ENCODE measurements at regions not wholly inside any gene's neighbourhood (a gene's known extent, or its start where the extent isn't known, plus 50 kb on each side); places are given as distances from the start of the nearest gene placed in this dataset.
A peak's percentile ranks its signal among the peaks of the same experiment; 100 is the strongest.

DNA sequence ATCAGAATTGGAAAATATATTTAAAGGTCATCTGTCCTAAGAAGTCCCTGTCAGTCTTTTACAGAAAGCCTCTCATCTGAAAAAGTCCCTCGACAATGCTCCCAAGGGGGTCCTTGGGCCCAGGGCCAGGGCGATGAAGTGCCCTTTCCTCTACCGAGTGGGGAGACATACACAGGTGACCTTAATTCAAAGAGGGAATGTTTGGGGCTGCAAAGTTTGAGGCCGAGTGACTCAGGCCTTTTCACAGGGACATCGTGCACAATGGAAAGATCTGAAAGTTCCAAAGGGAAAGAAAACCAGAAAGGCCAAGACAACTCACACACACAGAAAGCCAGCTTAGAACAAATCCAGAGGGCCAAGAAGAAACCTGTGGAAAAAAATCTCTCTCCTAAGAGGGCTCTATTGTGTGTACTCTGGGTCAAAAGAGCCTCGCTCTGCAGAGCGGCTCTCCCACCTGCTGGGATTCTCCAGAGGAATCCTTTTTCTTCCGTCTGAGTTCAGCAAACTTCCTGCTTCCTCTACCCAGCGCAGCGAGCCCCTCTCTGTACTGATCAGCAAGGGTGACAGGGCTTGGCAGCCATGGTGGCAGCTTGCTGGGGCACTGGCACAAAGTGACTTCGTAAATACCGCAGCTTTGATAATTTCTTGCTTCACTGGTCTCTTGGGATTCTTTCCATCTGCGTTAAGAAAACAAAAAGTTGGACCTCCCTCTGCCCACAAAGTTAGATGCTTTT, 259.1 kb downstream of the OPA1 start:
- no peaks in the 10 kb centered on the region for H4K20me1 ChIP-seq (replicated peaks; ENCODE audit: insufficient read depth)
- ATAC-seq (peak; percentile 99), DNase-seq (ENCODE audit: low spot score) (peak; percentile 83)
- H3K36me3 ChIP-seq (ENCODE audit: insufficient read depth), result no peaks in the 10 kb centered on the region
- Mint-ChIP-seq H3K4me3 (peak overlapping the region; percentile 33; the same call in 2 of the 3 replicates), H3K27me3 (ENCODE audit: insufficient read depth, low read depth, poor library complexity) (no peaks in the 10 kb centered on the region), H3K4me1 (peaks cover 31% of the 10 kb centered on the region), H3K9me3 (peaks cover 14% of the 10 kb centered on the region), H3K36me3 (ENCODE audit: low read depth) (no peaks in the 10 kb centered on the region), H3K27ac (peak overlapping the region; percentile 77)
- no peak overlapping the region for H3K27ac ChIP-seq (ENCODE audit: low read depth)
- no peaks in the 10 kb centered on the region for H3K27me3 ChIP-seq (ENCODE audit: insufficient read depth)
- H3K79me2 ChIP-seq (replicated peaks; ENCODE audit: insufficient read depth), result no peaks in the 10 kb centered on the region
- H3K4me3 ChIP-seq, result peak overlapping the region; percentile 21; the same call in 1 of the 2 replicates
- H3K4me2 ChIP-seq, result peak overlapping the region; percentile 63
- no peaks in the 10 kb centered on the region for H3F3A ChIP-seq (replicated peaks; ENCODE audit: low read depth)
- H3K4me1 ChIP-seq (ENCODE audit: insufficient read depth), result peaks cover 21% of the 10 kb centered on the region
- no peak overlapping the region for H2AFZ ChIP-seq
- TF ChIP-seq ZNF114 (CRISPR knock-in tag; IDR thresholded peaks at IDR 0.05) (no peak), CREB1 (CRISPR knock-in tag; IDR thresholded peaks at IDR 0.05; ENCODE audit: low read depth) (no peak), STAT1 (IDR thresholded peaks at IDR 0.05; ENCODE audit: unreplicated experiment) (no peak), NANOG (IDR thresholded peaks at IDR 0.05; ENCODE audit: borderline replicate concordance) (no peak), ZNF331 (CRISPR knock-in tag; IDR thresholded peaks at IDR 0.05; ENCODE audit: low read depth) (no peak), EZH2 (IDR thresholded peaks at IDR 0.05; ENCODE audit: low read depth, unreplicated experiment) (no peak), JUNB (IDR thresholded peaks at IDR 0.05; ENCODE audit: unreplicated experiment) (no peak), POLR2AphosphoS5 (IDR thresholded peaks at IDR 0.05; ENCODE audit: low read depth) (no peak), EZH2phosphoT487 (IDR thresholded peaks at IDR 0.05; ENCODE audit: unreplicated experiment) (no peak)
- TF ChIP-seq, protein P1, sequence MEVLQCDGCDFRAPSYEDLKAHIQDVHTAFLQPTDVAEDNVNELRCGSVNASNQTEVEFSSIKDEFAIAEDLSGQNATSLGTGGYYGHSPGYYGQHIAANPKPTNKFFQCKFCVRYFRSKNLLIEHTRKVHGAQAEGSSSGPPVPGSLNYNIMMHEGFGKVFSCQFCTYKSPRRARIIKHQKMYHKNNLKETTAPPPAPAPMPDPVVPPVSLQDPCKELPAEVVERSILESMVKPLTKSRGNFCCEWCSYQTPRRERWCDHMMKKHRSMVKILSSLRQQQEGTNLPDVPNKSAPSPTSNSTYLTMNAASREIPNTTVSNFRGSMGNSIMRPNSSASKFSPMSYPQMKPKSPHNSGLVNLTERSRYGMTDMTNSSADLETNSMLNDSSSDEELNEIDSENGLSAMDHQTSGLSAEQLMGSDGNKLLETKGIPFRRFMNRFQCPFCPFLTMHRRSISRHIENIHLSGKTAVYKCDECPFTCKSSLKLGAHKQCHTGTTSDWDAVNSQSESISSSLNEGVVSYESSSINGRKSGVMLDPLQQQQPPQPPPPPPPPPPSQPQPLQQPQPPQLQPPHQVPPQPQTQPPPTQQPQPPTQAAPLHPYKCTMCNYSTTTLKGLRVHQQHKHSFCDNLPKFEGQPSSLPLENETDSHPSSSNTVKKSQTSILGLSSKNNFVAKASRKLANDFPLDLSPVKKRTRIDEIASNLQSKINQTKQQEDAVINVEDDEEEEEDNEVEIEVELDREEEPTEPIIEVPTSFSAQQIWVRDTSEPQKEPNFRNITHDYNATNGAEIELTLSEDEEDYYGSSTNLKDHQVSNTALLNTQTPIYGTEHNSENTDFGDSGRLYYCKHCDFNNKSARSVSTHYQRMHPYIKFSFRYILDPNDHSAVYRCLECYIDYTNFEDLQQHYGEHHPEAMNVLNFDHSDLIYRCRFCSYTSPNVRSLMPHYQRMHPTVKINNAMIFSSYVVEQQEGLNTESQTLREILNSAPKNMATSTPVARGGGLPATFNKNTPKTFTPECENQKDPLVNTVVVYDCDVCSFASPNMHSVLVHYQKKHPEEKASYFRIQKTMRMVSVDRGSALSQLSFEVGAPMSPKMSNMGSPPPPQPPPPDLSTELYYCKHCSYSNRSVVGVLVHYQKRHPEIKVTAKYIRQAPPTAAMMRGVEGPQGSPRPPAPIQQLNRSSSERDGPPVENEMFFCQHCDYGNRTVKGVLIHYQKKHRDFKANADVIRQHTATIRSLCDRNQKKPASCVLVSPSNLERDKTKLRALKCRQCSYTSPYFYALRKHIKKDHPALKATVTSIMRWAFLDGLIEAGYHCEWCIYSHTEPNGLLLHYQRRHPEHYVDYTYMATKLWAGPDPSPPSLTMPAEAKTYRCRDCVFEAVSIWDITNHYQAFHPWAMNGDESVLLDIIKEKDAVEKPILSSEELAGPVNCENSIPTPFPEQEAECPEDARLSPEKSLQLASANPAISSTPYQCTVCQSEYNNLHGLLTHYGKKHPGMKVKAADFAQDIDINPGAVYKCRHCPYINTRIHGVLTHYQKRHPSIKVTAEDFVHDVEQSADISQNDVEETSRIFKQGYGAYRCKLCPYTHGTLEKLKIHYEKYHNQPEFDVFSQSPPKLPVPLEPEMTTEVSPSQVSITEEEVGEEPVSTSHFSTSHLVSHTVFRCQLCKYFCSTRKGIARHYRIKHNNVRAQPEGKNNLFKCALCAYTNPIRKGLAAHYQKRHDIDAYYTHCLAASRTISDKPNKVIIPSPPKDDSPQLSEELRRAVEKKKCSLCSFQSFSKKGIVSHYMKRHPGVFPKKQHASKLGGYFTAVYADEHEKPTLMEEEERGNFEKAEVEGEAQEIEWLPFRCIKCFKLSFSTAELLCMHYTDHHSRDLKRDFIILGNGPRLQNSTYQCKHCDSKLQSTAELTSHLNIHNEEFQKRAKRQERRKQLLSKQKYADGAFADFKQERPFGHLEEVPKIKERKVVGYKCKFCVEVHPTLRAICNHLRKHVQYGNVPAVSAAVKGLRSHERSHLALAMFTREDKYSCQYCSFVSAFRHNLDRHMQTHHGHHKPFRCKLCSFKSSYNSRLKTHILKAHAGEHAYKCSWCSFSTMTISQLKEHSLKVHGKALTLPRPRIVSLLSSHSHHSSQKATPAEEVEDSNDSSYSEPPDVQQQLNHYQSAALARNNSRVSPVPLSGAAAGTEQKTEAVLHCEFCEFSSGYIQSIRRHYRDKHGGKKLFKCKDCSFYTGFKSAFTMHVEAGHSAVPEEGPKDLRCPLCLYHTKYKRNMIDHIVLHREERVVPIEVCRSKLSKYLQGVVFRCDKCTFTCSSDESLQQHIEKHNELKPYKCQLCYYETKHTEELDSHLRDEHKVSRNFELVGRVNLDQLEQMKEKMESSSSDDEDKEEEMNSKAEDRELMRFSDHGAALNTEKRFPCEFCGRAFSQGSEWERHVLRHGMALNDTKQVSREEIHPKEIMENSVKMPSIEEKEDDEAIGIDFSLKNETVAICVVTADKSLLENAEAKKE (CRISPR knock-in tag; IDR thresholded peaks at IDR 0.05), result peak; percentile 89
- TF ChIP-seq, protein P2, sequence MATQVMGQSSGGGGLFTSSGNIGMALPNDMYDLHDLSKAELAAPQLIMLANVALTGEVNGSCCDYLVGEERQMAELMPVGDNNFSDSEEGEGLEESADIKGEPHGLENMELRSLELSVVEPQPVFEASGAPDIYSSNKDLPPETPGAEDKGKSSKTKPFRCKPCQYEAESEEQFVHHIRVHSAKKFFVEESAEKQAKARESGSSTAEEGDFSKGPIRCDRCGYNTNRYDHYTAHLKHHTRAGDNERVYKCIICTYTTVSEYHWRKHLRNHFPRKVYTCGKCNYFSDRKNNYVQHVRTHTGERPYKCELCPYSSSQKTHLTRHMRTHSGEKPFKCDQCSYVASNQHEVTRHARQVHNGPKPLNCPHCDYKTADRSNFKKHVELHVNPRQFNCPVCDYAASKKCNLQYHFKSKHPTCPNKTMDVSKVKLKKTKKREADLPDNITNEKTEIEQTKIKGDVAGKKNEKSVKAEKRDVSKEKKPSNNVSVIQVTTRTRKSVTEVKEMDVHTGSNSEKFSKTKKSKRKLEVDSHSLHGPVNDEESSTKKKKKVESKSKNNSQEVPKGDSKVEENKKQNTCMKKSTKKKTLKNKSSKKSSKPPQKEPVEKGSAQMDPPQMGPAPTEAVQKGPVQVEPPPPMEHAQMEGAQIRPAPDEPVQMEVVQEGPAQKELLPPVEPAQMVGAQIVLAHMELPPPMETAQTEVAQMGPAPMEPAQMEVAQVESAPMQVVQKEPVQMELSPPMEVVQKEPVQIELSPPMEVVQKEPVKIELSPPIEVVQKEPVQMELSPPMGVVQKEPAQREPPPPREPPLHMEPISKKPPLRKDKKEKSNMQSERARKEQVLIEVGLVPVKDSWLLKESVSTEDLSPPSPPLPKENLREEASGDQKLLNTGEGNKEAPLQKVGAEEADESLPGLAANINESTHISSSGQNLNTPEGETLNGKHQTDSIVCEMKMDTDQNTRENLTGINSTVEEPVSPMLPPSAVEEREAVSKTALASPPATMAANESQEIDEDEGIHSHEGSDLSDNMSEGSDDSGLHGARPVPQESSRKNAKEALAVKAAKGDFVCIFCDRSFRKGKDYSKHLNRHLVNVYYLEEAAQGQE (IDR thresholded peaks at IDR 0.05; ENCODE audit: unreplicated experiment), result no peak
- TF ChIP-seq, protein P3, sequence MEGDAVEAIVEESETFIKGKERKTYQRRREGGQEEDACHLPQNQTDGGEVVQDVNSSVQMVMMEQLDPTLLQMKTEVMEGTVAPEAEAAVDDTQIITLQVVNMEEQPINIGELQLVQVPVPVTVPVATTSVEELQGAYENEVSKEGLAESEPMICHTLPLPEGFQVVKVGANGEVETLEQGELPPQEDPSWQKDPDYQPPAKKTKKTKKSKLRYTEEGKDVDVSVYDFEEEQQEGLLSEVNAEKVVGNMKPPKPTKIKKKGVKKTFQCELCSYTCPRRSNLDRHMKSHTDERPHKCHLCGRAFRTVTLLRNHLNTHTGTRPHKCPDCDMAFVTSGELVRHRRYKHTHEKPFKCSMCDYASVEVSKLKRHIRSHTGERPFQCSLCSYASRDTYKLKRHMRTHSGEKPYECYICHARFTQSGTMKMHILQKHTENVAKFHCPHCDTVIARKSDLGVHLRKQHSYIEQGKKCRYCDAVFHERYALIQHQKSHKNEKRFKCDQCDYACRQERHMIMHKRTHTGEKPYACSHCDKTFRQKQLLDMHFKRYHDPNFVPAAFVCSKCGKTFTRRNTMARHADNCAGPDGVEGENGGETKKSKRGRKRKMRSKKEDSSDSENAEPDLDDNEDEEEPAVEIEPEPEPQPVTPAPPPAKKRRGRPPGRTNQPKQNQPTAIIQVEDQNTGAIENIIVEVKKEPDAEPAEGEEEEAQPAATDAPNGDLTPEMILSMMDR (conservative IDR thresholded peaks at IDR 0.05; ENCODE audit: low read depth in 2 of 2), result no peak
- TF ChIP-seq, protein P4, sequence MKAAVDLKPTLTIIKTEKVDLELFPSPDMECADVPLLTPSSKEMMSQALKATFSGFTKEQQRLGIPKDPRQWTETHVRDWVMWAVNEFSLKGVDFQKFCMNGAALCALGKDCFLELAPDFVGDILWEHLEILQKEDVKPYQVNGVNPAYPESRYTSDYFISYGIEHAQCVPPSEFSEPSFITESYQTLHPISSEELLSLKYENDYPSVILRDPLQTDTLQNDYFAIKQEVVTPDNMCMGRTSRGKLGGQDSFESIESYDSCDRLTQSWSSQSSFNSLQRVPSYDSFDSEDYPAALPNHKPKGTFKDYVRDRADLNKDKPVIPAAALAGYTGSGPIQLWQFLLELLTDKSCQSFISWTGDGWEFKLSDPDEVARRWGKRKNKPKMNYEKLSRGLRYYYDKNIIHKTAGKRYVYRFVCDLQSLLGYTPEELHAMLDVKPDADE (IDR thresholded peaks at IDR 0.05), result peak; percentile 47; the same call in 1 of the 2 replicates
- no peaks in the 10 kb centered on the region for H3K9me2 ChIP-seq (ENCODE audit: insufficient read depth)
